Femur (tissue), 1 donor: ENCODE measurements at regions not wholly inside any gene's neighbourhood (a gene's known extent, or its start where the extent isn't known, plus 50 kb on each side); places are given as distances from the start of the nearest gene placed in this dataset.
A peak's percentile ranks its signal among the peaks of the same experiment; 100 is the strongest.
"Not testable (repeated sequence)": the region's sequence is repeated elsewhere in the genome, so short reads cannot be mapped to it uniquely, and the experiment has no call there.

ENCODE experiments used
- DNase-seq: peaks from one replicate; pipeline ENCODE4 v3.0.0-alpha.2; 2017

DNA sequence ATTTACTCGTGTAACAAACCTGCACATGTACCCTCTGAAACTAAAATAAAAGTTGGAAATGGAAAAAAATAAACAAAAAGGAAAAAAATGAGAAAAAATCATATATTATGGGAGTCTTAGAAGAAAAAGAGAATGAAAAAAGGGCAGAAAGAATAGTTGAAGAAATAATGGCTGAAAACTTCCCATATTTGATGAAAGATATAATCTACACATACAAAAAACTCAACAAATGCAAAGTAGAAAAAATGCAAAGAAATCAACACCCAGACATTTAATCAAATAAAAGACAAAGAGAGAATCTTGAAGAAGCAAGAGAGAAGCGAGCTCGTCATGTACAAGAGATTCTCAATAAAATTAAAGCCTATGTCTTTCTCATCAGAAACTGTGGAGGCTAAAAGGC is 73.8 kb downstream of the SLC25A46 start:
- DNase-seq = no peak

DNA sequence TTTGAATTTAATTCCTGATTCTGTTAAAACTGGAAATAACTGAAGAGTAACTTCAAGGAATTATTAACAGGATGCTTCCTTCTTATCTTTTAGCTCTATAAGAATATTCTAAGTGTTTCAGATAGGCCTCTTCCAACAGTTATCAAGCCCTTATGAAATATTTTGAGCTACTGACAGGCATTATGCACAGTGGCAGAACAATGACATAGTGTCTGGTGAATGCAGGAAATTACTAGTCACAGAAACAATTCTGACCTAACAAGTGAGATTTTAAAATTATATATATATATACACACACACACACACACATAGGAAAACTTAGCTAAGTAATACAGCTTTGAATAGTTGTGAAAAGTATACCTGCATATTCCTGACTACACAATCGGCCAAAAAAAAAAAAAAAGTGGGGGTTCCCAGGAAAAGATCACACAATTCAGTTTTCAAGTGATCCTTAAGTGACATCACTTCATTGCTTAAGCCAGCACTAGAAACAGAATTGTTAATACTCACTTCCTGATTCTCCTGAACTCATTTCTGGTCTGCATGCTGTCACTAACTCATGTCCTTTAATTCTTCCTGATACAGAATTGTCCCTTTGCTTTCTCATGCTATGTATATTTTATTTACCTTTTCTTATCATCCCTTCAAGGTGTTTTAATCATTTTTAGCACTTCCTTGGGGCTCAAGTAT is 77.3 kb downstream of the SLC25A46 start:
- no peak for DNase-seq

DNA sequence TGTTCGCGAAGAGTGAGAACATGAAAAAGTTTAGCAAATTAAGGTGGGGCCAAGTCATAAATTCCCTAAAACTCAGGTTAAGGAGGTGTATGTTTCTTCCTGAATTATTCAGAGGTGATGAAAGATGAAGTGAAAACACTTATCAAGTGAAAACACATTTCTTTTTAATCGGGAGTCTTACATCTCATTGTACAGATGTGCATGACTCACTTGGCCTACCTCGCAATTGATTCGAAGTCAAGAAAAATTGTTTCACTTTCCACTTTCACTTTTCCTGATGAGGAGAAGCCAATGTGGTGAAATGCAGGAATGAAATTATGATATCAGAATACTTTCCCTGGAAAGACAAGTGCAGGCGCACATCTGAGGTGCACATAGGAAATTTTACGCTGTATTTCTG is 78.7 kb downstream of the SLC25A46 start:
- DNase-seq = no peak

DNA sequence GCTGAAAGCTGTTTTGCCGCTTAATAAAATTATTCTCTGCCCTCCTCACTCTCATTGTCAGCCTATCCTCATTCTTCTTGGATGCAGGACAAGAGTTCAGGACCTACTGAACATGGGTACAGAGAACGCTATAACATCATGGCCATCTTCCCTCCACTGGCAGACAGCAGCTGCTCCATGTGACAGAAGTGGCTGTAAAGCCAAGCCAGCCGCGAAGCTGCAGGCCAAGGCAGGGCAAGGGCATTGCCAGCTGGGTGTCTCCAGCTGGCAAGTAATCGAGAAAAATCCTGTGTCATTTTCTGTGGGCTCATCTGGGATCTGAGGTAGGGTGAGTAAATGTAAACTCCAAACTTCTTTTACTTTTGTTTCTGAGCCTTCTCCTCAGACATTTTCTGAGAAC is 84.8 kb downstream of the SLC25A46 start:
- no peak for DNase-seq

DNA sequence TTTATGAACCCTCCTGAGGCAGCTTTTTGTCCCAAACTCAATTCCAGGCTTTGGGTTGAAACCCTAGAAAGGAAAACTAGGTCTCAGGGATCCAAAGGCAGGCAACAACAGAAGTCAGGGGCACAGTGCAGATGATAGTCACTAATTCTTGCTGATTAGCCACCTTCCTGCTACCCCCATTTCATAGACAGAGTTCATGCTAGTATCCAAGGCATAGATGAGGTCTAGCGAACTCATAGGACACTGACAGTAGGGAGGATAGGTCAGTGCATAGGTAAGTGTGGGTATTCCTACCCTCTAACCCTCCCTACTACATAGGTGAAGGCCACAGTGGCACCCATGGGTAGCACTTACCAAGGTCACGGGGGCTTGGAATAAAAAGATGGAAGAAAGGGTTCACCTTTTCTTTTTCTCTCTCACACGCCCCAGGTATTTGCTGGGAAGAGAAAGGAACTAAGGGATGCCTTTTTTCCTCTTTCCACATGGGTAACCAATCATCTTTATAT is 86.2 kb downstream of the SLC25A46 start:
- no peak for DNase-seq

DNA sequence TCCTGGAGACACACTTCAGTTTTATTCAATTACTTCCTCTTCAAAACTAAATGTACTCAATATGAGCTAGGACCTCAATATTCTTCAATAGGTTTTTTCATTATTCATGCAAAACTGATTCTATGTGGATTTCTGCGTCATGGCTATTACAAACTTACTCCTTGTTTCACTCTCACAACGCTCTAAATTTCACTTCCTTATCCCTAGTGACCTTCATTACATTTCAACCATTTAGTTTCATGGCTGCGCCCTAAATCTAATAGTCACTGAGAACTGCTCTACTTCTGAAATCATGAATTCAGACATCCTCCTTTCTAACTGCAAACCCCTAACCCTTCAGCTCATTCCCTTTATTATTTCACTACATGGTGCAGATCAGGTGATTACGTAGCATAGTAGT is 93.9 kb downstream of the SLC25A46 start:
- DNase-seq = no peak

DNA sequence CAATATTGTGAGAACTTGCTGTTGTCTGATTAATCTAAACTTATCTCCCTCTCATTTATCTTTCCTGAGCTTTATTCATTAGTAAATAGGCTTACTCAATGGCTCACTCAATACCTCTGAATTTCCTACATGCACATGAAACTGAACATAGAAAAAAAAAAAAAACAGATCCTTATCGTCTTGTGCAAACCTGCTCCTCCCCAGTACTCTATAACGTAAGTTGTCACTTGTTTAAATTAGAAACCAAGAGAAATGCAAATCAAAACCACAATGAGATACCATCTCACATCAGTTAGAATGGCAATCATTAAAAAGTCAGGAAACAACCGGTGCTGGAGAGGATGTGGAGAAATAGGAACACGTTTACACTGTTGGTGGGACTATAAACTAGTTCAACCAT is 96.1 kb downstream of the SLC25A46 start:
- DNase-seq = not testable (repeated sequence)

DNA sequence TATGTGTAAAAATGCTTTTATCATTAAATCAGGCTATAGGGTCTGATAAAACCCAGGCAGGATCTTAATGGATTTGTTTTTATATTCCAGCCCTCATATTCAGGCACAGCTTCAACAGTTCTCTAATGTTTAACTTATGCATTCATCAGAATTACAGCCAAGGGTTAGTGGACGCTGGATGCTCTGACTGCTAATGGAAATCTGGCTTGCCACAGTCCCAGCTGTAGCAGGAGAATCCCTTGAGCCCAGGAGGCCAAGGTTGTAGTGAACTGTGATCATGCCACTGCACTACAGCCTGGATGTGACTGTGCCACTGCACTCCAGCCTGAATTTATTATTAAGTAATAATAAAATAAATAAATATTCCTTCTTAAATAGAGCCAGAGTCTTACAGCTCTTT is 98.0 kb downstream of the SLC25A46 start:
- DNase-seq = peak; percentile 22

DNA sequence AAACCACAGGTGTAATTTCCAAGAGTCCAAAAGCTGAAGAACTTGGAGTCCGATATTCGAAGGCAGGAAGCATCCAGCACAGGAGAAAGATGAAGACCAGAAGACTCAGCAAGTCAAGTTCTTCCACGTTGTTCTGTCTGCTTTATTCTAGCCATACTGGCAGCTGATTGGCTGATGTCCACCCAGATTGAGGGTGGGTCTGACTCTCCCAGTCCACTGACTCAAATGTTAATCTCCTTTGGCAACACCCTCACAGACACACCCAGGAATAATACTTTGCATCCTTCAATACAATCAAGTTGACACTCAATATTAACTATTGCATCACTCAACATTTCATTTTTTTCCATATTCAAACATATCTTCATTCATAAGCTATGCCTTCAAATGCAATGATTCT is 99.5 kb downstream of the SLC25A46 start:
- not testable (repeated sequence) for DNase-seq

DNA sequence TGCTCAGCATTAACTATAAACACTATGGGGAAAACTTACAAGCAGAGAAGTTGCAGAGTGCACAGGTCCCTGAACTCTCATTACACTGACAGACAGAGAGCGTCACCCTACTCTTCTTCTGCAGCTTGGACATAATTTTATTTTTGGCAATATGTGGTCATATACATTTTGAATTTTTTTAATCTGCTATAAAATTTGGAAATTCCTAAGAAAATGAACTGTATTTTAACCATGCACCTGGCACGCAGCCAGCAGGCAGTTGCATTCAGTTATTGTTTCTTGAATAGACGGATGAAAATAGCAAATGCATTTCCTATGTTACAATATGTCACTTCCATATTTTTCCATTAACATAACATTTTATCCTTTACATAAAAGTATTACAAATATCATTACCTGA is 100.2 kb downstream of the SLC25A46 start:
- no peak for DNase-seq

DNA sequence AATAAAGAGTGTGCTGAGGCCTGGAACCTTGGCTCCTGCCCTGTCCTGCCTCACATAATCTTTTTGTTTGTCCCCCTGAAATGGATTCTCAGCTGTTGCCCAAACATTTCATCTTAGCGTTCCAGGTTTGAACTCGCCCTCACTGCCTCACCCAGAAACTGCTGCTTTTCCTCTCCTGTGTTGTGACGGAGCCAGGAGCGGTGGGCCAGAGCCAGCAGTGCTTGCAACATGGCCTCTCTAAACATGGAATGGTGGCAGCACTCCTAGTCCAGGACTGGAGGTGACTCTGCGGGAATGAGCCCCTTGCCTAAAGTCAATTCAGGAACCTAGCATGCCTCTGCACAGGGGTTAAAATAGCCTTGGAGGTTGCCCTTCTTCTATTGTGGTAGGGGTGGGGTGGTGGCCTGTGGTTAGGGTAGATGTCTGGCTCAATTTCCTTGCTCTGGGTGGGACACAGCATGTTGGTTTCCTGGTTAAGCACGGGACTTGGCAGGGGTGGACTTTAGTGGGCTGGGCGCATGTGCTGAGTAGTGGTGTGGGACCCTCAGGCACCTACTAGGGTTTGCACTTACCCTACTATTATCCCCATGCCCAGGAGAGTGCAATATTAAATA is 101.6 kb downstream of the SLC25A46 start:
- no peak for DNase-seq

DNA sequence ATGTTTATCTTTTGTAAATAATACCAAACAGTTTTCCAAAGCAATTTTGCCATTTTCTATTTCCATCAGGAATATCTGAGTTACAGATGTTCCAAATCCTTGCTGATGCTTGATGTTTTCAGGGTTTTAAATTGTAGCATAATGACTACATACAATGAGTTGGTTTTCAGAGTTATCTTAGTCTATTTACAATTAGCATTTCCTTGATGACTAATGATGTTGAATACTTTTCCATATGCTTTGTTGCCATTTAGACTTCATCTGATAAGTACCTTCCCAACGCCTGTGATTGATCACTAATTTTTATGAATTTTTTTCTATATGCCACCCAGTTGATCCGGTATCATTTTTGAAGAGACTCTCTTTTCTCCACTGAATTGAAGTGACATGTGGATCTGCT is 102.3 kb downstream of the SLC25A46 start:
- no peak for DNase-seq

DNA sequence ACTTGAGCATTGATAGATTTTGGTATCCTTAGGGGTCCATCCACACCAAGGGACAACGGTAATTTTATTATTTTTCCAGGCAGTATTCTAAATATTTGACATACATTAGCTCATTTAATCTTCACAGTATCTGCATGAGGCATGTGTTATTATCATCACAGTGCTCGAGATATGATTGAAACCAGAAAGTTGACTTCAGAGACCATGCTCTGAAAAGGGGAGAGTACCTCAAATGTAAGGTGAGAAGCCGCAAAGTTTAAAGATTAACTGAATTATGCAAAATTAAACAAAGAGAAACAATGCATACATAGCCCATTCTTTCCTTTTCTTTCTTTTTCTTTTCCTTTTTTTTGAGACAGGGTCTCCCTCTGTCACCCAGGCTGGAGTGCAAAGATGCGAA is 104.1 kb downstream of the SLC25A46 start:
- DNase-seq = no peak

DNA sequence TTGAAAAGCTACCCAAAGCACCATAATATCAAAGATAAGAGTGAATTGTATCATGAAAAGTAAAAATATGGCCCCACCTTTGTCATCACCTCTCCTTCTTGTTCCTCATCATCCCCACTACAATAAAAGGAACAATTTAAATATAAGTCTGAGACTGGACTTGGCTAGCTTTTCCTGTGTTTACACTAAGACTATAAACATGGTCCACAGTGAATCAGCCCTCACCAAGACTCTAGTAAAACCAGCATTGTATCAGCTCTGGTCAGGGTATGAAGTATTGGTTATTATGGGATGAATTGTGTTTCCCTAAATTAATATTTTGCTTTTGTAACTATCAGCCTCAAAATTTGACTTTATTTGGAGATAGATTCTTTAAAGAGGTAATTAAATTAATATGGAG is 105.4 kb downstream of the SLC25A46 start:
- DNase-seq = no peak

DNA sequence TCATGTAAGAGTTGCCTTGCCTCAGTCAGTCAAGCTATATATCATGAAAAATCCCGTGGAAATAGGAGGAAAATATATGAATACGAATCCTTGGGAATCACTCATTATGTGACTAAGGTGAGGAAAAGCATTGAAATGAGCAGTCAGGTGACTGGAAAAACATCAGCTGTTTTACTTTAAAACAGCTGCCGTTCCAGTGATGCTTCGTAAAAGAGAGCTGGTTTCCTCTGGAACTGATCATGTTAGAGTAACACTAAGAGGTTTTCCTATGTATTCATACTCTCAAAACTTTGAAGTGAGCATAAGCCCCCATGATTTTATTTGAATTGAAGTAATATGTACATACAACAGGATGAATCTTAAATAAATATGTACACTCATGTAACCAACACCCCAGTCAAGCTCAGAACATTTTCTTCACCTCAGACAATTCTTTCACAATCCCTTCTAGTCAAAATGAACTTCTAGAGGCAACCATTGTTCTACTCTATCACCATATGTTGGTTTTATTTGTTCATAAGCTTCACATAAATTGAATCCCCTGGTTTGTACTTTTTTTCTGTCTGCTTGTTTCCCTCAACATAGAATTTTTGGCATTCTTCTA is 107.7 kb downstream of the SLC25A46 start:
- DNase-seq = no peak

DNA sequence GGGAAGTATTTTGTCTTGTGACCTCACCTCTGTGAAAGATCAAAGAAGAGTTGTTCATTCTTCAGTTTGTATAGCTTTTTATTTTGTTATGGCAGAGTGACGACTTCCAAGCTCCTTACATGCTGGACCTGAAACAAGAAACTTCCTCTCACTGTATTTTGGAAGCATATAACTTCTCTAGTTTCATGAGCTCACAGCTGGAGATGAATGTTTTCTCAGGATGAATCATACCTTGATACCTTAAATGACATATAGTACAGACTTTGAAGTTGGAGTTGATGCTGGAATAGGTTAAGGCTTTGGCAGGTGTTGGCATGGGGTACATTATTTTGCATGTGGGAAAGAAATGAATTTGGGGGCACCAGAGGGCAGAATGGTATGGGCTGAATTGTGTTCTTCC is 112.5 kb downstream of the SLC25A46 start:
- DNase-seq = no peak

DNA sequence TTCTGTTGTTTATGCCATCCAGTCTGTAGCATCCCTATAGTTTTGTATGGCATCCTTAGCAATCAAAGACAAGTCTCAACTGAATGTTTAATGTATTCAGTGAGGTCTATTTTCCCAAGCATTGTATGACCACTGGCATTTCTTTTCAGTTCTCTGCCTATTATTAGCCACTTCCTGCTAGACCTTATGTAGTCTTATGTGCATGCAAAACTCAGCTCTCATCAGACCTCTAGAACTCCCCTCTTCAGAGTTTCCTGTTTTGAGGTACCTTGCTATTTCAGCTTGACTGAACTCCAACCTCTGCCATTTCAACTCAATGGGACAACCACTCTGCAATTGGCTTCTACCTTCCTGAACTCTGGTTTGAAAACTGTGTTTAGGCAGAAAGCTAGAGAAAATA is 113.2 kb downstream of the SLC25A46 start:
- DNase-seq = no peak

DNA sequence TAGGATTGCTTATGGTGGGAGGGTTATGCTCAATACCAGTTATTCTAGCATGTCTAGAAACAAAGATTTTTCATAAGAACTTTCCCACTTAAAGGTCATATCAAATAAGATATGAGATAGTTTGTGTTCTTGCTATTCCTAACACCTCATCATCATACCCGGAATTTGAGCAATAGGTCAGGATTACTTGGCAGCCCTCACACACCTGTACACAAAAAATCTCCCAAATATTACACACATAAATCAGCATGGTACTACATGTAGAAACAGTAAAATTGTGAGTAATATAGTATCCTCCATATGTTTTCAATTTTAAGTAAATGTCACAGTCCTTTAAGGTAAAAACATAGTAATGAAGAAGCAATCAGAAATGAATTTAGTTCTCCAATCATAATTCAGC is 113.7 kb downstream of the SLC25A46 start:
- DNase-seq = no peak

DNA sequence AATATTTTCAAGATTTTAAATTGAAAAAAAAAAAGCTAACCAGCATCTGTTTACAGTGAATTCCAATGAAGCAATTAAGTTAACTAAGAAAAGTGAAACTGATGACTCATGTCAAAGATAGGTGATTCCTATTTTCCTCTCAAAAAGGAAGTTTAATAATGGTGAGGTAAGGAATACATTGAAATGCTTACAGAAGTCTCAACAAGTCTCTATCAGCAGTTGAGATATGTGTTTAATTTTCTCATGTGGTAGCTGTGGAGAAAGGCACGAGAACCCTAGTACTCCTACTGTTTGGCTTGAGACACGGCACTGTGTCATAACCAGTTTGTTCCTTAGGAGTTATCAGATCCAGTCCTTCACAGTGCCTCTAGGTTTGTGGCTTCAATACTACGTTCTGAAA is 114.5 kb downstream of the SLC25A46 start:
- no peak for DNase-seq

DNA sequence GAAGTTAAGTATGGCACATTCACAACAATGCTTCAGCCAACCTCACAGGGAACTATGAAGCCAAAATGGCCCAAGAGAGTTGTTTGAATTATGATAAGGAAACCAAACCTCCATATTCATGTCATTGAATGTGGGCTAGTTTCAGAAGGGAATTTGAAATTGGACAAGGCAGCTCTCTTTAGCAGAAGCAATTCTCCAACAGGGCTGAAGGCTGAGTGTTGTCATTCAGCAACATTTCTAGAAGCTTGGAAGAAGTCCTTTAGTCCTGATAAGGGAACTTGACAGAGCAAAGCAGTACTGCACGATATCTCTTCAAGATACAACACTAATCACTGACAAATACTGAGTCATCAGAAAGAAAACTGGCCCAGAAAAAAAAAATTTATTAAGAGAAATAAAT is 115.4 kb downstream of the SLC25A46 start:
- DNase-seq = no peak

DNA sequence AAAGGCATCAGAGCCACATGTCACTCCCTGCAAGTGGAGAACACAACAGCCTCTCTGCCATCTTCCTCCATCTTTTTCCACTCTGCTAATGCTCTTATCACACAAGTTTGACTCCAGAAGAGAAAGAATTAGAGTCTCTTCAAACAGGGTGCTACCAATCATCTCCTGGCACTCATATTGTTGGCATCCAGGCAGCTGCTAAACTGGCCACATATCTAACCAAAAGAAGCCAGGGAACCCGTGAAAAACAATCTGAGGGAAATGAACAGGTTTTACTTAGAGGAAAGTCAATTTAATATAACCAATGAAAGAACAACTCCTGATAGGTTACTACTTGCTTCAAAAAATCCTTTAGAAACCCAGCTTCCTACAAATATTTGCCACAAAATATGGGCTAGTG is 117.2 kb downstream of the SLC25A46 start:
- DNase-seq = no peak

DNA sequence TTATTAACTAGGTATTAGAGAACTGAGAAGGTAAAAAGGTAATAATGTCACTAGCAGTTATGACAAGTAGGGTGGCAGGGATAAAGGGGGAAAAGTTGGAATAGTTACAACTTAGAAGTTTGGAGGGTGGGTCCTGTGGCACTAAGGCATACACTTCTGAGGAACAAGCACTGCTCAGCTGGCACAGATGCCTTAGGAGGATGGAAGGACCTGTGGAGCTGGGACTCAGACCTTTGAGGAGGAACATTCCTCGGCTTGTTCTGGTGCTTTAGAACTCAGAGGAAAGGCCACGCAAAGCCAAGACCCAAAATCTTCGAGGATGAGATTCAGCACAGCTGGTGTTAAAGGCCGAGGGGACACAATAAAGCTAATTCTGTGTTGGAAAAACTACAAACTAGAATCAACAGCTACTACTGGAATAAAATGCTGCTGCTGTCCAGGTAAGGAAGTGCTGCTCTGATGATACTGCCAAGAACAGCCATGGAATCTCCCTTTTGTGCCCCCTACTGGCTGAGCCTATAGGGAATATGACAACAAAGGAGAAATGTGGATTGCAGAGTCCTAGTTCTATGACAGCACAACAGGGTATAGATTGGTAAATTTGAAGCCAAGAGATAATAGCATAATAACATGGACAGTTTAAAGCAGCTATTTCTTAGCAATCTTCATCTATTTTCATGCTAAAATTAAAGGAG is 126.7 kb downstream of the SLC25A46 start:
- DNase-seq = no peak

DNA sequence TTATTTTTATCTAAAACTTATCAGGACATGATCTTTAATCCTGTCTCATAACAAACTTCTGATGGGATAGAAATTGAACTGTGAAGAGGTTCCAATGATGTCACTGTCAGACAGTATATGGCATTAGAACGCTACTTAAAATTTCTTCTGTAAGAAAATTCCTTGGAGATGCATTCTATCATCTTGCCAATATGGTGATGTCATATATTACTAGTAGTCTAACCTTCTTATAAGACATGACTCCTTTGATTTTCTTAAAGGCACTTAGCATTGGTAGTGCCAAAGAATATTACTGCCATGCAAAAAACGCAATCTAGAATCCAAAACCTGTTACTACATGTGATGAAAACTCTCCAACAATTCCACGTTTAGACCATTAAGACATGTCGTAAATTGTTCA is 131.1 kb downstream of the SLC25A46 start:
- no peak for DNase-seq

DNA sequence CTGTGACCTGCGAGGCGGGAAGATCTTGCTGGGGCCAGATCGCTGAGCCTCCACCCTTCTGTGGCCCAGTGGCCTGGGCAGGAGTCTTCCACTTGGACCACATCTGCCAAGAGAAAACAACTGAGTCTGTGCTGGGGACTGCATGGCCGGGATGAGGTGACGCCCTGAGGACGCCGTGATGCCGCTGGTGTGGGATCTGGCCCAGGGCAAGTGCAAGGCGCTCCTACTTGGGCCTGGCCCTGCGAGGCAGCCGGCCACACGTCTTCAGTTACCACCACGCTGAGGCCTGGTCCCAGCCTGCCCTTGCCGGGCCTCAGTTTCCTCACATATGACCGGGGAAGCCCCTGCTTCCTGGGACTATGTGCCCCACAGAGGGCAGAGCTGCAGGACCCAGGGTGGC is 133.4 kb downstream of the SLC25A46 start:
- no peak for DNase-seq
